ENCODE measurements at regions not wholly inside any gene's neighbourhood (a gene's known extent, or its start where the extent isn't known, plus 50 kb on each side); places are given as distances from the start of the nearest gene placed in this dataset.

DNA sequence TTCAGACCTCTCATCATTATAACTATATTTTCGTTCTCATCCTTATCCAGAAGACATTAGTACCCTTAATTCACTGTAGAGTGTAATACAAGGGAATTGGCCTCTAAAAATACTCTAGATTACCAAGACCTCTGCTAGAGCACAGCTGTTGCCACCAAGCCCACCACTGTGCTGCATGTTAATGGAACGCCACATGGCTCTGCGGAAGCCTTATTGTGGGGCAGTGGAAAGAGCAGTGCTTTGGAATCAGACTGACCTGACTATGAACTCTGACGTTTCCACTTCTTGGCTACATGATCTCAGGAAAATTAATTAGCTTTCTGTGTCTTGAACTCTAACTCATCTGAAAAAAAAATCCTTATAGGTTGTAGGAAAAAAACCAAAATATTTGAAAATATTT lies 222.1 kb downstream of the LMX1A start:
- Mint-ChIP-seq H3K4me3 (no peak overlapping the region), H3K4me1 (peaks cover 3% of the 10 kb centered on the region), H3K27ac (no peak overlapping the region), H3K27me3 (ENCODE audit: low read depth, poor library complexity) (peaks cover 83% of the 10 kb centered on the region), H3K9me3 (no peaks in the 10 kb centered on the region), H3K36me3 (ENCODE audit: low read depth) (no peaks in the 10 kb centered on the region)
- DNase-seq: no peak
- TF ChIP-seq, protein P1, sequence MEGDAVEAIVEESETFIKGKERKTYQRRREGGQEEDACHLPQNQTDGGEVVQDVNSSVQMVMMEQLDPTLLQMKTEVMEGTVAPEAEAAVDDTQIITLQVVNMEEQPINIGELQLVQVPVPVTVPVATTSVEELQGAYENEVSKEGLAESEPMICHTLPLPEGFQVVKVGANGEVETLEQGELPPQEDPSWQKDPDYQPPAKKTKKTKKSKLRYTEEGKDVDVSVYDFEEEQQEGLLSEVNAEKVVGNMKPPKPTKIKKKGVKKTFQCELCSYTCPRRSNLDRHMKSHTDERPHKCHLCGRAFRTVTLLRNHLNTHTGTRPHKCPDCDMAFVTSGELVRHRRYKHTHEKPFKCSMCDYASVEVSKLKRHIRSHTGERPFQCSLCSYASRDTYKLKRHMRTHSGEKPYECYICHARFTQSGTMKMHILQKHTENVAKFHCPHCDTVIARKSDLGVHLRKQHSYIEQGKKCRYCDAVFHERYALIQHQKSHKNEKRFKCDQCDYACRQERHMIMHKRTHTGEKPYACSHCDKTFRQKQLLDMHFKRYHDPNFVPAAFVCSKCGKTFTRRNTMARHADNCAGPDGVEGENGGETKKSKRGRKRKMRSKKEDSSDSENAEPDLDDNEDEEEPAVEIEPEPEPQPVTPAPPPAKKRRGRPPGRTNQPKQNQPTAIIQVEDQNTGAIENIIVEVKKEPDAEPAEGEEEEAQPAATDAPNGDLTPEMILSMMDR (IDR thresholded peaks at IDR 0.05): no peak

DNA sequence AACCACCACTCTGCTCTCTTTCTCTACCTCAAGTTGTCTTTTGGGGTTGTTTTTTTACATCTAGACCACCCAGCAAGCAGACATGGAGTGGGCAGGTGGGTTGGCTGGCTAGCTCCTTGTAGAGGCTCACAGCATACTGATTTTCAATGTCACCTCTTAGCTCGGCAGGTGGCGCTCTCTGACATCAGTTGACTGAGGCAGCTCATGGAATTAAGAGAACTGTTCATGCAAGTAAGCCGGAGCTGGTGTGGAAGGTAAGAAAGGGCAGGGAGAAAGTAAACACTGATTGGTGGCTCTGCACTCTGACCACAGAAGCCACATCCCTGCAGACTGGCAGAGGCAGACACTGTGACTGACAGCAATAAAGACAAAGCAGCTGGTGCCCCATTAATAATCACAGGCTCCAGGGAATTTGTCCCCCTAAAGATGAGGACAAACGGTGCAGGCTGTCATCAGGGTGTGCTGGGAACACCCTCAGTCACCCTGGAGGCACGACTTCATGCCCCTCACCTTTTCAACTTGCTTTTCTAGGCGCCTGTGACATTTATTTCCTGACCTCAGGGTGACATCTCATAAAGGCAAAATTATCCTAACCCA lies 226.8 kb downstream of the LMX1A start:
- TF ChIP-seq, protein P1 (IDR thresholded peaks at IDR 0.05): peak; percentile 59
- H3K4me1 Mint-ChIP-seq: peaks cover 5% of the 10 kb centered on the region
- no peaks in the 10 kb centered on the region for H3K9me3 Mint-ChIP-seq
- H3K27me3 Mint-ChIP-seq (ENCODE audit: low read depth, poor library complexity): peaks cover 93% of the 10 kb centered on the region
- no peaks in the 10 kb centered on the region for H3K36me3 Mint-ChIP-seq (ENCODE audit: low read depth)
- H3K4me3 Mint-ChIP-seq: no peak overlapping the region
- DNase-seq: peak; percentile 86
- H3K27ac Mint-ChIP-seq: no peak overlapping the region

DNA sequence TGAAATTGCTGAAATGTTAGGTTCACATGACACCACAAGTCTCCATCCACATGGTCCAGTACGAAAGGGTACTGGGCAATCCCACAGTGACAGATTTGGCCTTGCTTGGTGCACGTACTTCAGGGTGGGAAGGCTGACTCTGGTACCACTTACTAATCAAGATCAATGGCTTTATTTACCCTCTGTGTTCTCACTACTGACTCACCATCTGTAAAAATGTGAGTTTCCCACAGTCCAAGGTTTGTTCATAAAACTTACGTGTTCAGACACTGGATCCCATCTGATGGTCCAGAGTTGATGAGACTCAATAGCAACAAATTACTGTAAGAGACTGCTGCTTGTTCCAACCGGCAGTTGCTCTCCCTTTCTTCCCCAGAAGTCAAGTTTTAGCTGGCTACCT lies 231.7 kb downstream of the LMX1A start:
- Mint-ChIP-seq H3K4me1 (peaks cover 5% of the 10 kb centered on the region), H3K27me3 (ENCODE audit: low read depth, poor library complexity) (peaks cover 97% of the 10 kb centered on the region), H3K27ac (no peak overlapping the region), H3K36me3 (ENCODE audit: low read depth) (no peaks in the 10 kb centered on the region), H3K9me3 (no peaks in the 10 kb centered on the region), H3K4me3 (no peak overlapping the region)
- no peak for DNase-seq
- TF ChIP-seq, protein P1 (IDR thresholded peaks at IDR 0.05): no peak

DNA sequence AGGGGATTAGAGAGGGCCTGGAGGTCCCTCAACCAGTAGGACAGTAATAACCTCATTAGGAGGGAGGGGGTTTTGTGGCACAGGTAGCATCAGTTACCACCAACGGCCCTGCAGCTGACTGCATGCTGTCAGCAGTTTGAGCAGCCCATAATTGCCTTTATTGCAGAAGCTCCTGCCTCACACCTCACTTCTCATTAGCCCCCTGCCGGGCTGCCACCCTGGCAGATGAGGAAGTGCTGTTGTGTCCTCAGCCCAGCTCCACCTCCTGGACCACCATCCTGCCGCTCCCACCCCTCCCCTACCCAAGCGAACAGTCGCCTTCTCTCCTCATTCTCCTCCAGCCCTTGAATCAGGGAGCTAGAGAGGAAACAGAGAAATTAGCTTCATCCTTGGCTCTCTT lies 237.4 kb downstream of the LMX1A start:
- DNase-seq: no peak
- TF ChIP-seq, protein P1 (IDR thresholded peaks at IDR 0.05): no peak
- no peak overlapping the region for H3K4me3 Mint-ChIP-seq
- H3K36me3 Mint-ChIP-seq (ENCODE audit: low read depth): no peaks in the 10 kb centered on the region
- H3K4me1 Mint-ChIP-seq: peaks cover 19% of the 10 kb centered on the region
- H3K27me3 Mint-ChIP-seq (ENCODE audit: low read depth, poor library complexity): peaks cover 98% of the 10 kb centered on the region
- H3K27ac Mint-ChIP-seq: no peak overlapping the region
- H3K9me3 Mint-ChIP-seq: no peaks in the 10 kb centered on the region

DNA sequence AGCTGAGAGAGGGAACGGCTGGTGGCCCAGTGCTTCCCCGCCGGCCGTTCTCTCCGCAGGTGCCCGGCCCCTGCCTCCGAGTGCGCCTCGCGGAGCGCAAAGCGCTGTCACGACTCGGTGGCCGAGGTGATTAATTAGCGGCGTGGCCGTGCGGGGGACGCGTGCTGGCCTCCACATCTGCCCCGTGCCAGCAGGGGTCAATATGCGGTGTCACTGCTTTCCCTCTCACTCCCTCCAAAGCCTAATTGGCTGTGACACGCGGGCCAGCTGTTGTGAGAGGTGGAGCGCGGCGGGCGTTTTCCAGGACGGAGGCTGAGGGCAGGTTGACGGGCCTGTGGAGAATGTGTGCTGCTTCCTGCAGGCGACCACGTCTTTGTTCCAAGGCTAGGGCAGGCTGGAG lies 239.0 kb downstream of the LMX1A start:
- Mint-ChIP-seq H3K36me3 (ENCODE audit: low read depth) (no peaks in the 10 kb centered on the region), H3K27ac (no peak overlapping the region), H3K4me3 (peak overlapping the region; percentile 15), H3K27me3 (ENCODE audit: low read depth, poor library complexity) (peaks cover 97% of the 10 kb centered on the region), H3K9me3 (no peaks in the 10 kb centered on the region), H3K4me1 (peaks cover 19% of the 10 kb centered on the region)
- TF ChIP-seq, protein P1 (IDR thresholded peaks at IDR 0.05): no peak
- peak; percentile 78 for DNase-seq

DNA sequence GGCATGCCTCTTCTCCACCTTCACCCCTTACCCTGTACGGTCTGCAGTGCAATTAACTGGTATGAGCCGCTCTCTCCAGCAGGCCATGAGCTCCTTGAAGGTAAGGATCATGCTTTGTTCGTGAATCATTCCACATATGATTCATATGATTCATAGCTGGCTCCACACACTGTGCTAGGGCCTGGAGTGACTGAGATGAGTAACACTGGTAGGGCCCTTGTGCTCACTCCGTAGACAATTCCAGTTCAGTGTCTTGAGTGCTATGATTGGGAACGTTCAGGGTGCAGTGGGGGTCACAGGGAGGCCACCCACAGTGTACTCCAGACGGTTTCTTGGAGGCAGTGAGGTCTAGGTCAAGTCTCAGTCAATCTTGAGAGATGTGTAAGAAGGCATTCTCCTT lies 239.8 kb downstream of the LMX1A start:
- Mint-ChIP-seq H3K9me3 (no peaks in the 10 kb centered on the region), H3K36me3 (ENCODE audit: low read depth) (no peaks in the 10 kb centered on the region), H3K4me3 (peak overlapping the region; percentile 36), H3K4me1 (peaks cover 19% of the 10 kb centered on the region), H3K27me3 (ENCODE audit: low read depth, poor library complexity) (peaks cover 96% of the 10 kb centered on the region), H3K27ac (no peak overlapping the region)
- TF ChIP-seq, protein P1 (IDR thresholded peaks at IDR 0.05): no peak
- DNase-seq: no peak
